ENCODE measurements at regions not wholly inside any gene's neighbourhood (a gene's known extent, or its start where the extent isn't known, plus 50 kb on each side); places are given as distances from the start of the nearest gene placed in this dataset. TPM values are rescaled to one million over a fixed set of nuclear protein-coding genes. Genes with fewer than 3 reads are reported as not detected.
"Not testable (repeated sequence)": the region's sequence is repeated elsewhere in the genome, so short reads cannot be mapped to it uniquely, and the experiment has no call there.

GRCh38 chr6:106731144-106731842, 101.9 kb downstream of the QRSL1 start:
- ChIA-PET POLR2A (no interaction called here), CTCF (no interaction called here)
- DNase-seq, result no peak
- no peaks in the 10 kb centered on the region for H3K9me3 Mint-ChIP-seq
- H3K4me3 Mint-ChIP-seq, result no peak overlapping the region
- H3K27me3 Mint-ChIP-seq, result peaks cover 13% of the 10 kb centered on the region
- no peaks in the 10 kb centered on the region for H3K4me1 Mint-ChIP-seq
- H3K36me3 Mint-ChIP-seq (ENCODE audit: low read depth), result no peaks in the 10 kb centered on the region
- no peak overlapping the region for H3K27ac Mint-ChIP-seq

- DNase-seq, result no peak
- H3K9me3 Mint-ChIP-seq, result no peaks in the 10 kb centered on the region
- ChIA-PET CTCF (no interaction called here), POLR2A (no interaction called here)
- no peak overlapping the region for H3K4me3 Mint-ChIP-seq
- no peaks in the 10 kb centered on the region for H3K36me3 Mint-ChIP-seq (ENCODE audit: low read depth)
- no peaks in the 10 kb centered on the region for H3K4me1 Mint-ChIP-seq
- peaks cover 9% of the 10 kb centered on the region for H3K27me3 Mint-ChIP-seq
- H3K27ac Mint-ChIP-seq, result no peak overlapping the region
These were observed 101.3 kb downstream of the QRSL1 start for GRCh38 chr6:106730718-106731117.

GRCh38 chr6:106730264-106730663, 100.9 kb downstream of the QRSL1 start:
- no peaks in the 10 kb centered on the region for H3K36me3 Mint-ChIP-seq (ENCODE audit: low read depth)
- POLR2A ChIA-PET, result no interaction called here
- no peak overlapping the region for H3K4me3 Mint-ChIP-seq
- CTCF ChIA-PET, result no interaction called here
- no peaks in the 10 kb centered on the region for H3K4me1 Mint-ChIP-seq
- peaks cover 7% of the 10 kb centered on the region for H3K27me3 Mint-ChIP-seq
- DNase-seq, result no peak
- H3K9me3 Mint-ChIP-seq, result no peaks in the 10 kb centered on the region
- H3K27ac Mint-ChIP-seq, result no peak overlapping the region

GRCh38 chr6:106729841-106730240, 100.5 kb downstream of the QRSL1 start:
- ChIA-PET CTCF (no interaction called here), POLR2A (no interaction called here)
- no peaks in the 10 kb centered on the region for H3K9me3 Mint-ChIP-seq
- H3K27me3 Mint-ChIP-seq, result peaks cover 7% of the 10 kb centered on the region
- DNase-seq, result no peak
- no peak overlapping the region for H3K4me3 Mint-ChIP-seq
- no peaks in the 10 kb centered on the region for H3K4me1 Mint-ChIP-seq
- H3K27ac Mint-ChIP-seq, result no peak overlapping the region
- no peaks in the 10 kb centered on the region for H3K36me3 Mint-ChIP-seq (ENCODE audit: low read depth)

- Mint-ChIP-seq H3K27ac (no peak overlapping the region), H3K36me3 (ENCODE audit: low read depth) (no peaks in the 10 kb centered on the region), H3K9me3 (no peaks in the 10 kb centered on the region), H3K4me3 (no peak overlapping the region), H3K27me3 (peaks cover 6% of the 10 kb centered on the region), H3K4me1 (no peaks in the 10 kb centered on the region)
- DNase-seq, result no peak
- ChIA-PET POLR2A (no interaction called here), CTCF (no interaction called here)
These were observed 99.0 kb downstream of the QRSL1 start for GRCh38 chr6:106728296-106728870.

GRCh38 chr6:106727480-106728149, 98.2 kb downstream of the QRSL1 start:
- no peak for DNase-seq
- ChIA-PET CTCF (no interaction called here), POLR2A (no interaction called here)
- Mint-ChIP-seq H3K27me3 (peaks cover 5% of the 10 kb centered on the region), H3K9me3 (no peaks in the 10 kb centered on the region), H3K36me3 (ENCODE audit: low read depth) (no peaks in the 10 kb centered on the region), H3K4me1 (no peaks in the 10 kb centered on the region), H3K4me3 (no peak overlapping the region), H3K27ac (no peak overlapping the region)

- no peaks in the 10 kb centered on the region for H3K9me3 Mint-ChIP-seq
- CTCF ChIA-PET, result no interaction called here
- H3K27me3 Mint-ChIP-seq, result peaks cover 5% of the 10 kb centered on the region
These were observed 95.5 kb downstream of the QRSL1 start for GRCh38 chr6:106724848-106725247.

GRCh38 chr6:106724337-106724736, 95.0 kb downstream of the QRSL1 start:
- H3K9me3 Mint-ChIP-seq, result no peaks in the 10 kb centered on the region

More at GRCh38 chr6:106724848-106725247, 95.5 kb downstream of the QRSL1 start:
- no peaks in the 10 kb centered on the region for H3K36me3 Mint-ChIP-seq (ENCODE audit: low read depth)
- no peak for DNase-seq
- no peak overlapping the region for H3K4me3 Mint-ChIP-seq
- H3K4me1 Mint-ChIP-seq, result no peaks in the 10 kb centered on the region
- H3K27ac Mint-ChIP-seq, result no peak overlapping the region
- POLR2A ChIA-PET, result no interaction called here

GRCh38 chr6:106723419-106723818, 94.0 kb downstream of the QRSL1 start:
- POLR2A ChIA-PET; H3K36me3 Mint-ChIP-seq (ENCODE audit: low read depth); CTCF ChIA-PET; H3K4me1 Mint-ChIP-seq; DNase-seq; H3K4me3 Mint-ChIP-seq; H3K9me3 Mint-ChIP-seq; H3K27me3 Mint-ChIP-seq; H3K27ac Mint-ChIP-seq: not testable (repeated sequence)

More at GRCh38 chr6:106724337-106724736, 95.0 kb downstream of the QRSL1 start:
- no peak overlapping the region for H3K4me3 Mint-ChIP-seq
- H3K27ac Mint-ChIP-seq, result no peak overlapping the region
- no peak for DNase-seq
- POLR2A ChIA-PET, result no interaction called here
- no peaks in the 10 kb centered on the region for H3K4me1 Mint-ChIP-seq
- H3K36me3 Mint-ChIP-seq (ENCODE audit: low read depth), result no peaks in the 10 kb centered on the region
- CTCF ChIA-PET, result no interaction called here
- peaks cover 5% of the 10 kb centered on the region for H3K27me3 Mint-ChIP-seq

- CTCF ChIA-PET; DNase-seq; POLR2A ChIA-PET; H3K4me3 Mint-ChIP-seq; H3K9me3 Mint-ChIP-seq; H3K27me3 Mint-ChIP-seq; H3K36me3 Mint-ChIP-seq (ENCODE audit: low read depth); H3K4me1 Mint-ChIP-seq; H3K27ac Mint-ChIP-seq: not testable (repeated sequence)
These were observed 91.8 kb downstream of the QRSL1 start for GRCh38 chr6:106721189-106721588.

Small RNAs in the stretch of these regions (microRNA-seq; reads per million reads assigned to microRNA genes)
- not detected for gene MIR587 (ENCODE audit: borderline microRNAs expressed, borderline replicate concordance)
